ENCODE measurements at regions not wholly inside any gene's neighbourhood (a gene's known extent, or its start where the extent isn't known, plus 50 kb on each side); places are given as distances from the start of the nearest gene placed in this dataset.

DNA sequence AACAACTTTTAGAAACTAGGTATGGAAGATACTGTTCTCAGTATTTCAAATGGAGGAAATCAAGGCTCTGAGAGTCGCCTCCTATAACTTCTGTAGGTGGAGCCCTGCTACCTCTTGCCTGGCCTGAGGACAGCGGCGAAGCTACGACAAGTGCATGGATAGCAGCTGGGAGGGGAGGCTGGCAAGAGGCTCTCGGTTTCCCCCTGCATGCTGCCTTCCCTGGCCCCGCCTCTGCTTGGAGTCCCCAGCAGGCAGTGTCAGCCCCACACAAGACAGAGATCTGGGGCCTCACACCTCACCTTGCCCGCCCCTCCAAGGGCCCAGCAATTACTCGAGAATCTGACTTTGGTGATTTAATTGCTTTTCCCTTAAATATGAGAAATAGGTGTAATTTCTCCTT, 107.6 kb upstream of the POU3F3 start:
- Histone ChIP-seq H3K9ac (ENCODE audit: insufficient read depth in 1 of 2, low read length in 2 of 2) (no peak overlapping the region), H3K4me3 (no peak overlapping the region), H3K9me3 (ENCODE audit: control insufficient read depth in 4 of 4, insufficient read depth in 3 of 4, low read length in 3 of 4) (peaks cover 0 to 5% (median 0%) of the 10 kb centered on the region in 4 donors), H3K27ac (ENCODE audit: low read depth in 1 of 2, low read length in 1 of 2) (no peak overlapping the region), H3K4me1 (ENCODE audit: control insufficient read depth in 5 of 5, insufficient read depth in 5 of 5, low read length in 5 of 5) (no peaks in the 10 kb centered on the region), H3K36me3 (ENCODE audit: control insufficient read depth in 4 of 4, insufficient read depth in 4 of 4, low read length in 4 of 4) (no peaks in the 10 kb centered on the region), H3K27me3 (ENCODE audit: control insufficient read depth in 3 of 3, insufficient read depth in 3 of 3, low read length in 2 of 3) (peaks cover 0 to 2% (median 0%) of the 10 kb centered on the region in 3 donors)
- no peak for ATAC-seq (ENCODE audit: insufficient read depth, low FRiP score)
- TF ChIP-seq, protein P1, sequence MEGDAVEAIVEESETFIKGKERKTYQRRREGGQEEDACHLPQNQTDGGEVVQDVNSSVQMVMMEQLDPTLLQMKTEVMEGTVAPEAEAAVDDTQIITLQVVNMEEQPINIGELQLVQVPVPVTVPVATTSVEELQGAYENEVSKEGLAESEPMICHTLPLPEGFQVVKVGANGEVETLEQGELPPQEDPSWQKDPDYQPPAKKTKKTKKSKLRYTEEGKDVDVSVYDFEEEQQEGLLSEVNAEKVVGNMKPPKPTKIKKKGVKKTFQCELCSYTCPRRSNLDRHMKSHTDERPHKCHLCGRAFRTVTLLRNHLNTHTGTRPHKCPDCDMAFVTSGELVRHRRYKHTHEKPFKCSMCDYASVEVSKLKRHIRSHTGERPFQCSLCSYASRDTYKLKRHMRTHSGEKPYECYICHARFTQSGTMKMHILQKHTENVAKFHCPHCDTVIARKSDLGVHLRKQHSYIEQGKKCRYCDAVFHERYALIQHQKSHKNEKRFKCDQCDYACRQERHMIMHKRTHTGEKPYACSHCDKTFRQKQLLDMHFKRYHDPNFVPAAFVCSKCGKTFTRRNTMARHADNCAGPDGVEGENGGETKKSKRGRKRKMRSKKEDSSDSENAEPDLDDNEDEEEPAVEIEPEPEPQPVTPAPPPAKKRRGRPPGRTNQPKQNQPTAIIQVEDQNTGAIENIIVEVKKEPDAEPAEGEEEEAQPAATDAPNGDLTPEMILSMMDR (IDR thresholded peaks at IDR 0.05; ENCODE audit: control extremely low read depth, extremely low read depth) = no peak
- 80 to 90% methylated on average over 8 of the region's 8 CpGs for WGBS, 2 donors
- no peak for DNase-seq

DNA sequence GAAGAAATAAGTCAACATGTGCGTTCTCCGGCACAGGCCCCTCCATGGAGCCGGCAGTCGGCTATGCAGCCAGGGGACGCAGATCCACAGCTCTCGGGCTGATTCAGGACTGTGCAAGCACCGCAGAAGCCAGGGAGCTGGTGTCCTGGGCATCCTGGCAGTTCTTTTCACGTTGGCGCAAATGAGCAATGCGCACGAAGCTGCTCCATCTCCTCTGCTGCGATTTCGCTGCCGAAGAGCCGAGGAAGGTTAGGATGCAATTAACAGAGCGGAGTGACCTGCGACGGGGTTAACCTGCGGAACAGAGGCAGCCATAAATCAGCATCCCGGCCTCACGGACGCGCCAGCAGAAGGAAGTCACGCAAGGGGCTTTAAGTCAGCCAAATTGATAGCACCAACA, 107.1 kb upstream of the POU3F3 start:
- 83 to 90% methylated on average over 24 of the region's 24 CpGs for WGBS, 2 donors

DNA sequence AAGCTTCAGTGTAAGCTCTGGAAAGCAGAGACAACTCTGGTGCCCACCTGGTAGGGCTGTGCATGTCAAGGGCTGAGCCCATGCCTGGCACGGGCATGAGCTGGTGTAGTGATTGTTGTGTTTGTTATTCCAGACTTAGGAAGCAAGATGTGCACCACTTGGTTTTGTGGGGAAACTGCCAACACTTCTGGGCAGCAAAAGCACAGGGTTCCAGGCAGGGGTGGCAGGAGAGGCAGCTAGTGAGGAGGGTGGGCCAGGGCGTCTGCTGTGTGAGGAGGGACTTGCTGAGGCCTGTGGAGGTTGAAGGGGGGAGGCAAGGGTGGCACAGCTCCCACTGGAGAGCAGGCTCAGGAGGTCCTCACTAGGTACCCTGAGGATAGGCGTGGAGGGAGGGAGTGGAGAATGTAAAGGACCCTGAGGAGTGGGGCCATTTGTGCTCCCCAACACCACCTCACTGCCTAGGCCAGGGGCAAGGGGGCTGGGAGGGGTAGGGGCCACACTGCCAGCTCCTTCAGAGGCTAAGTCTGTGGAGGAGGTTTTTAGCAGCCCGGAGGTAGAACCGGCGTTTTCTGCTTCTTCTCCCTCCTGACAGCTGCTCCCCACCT, 104.0 kb upstream of the POU3F3 start:
- no peaks in the 10 kb centered on the region for H3K4me1 ChIP-seq (ENCODE audit: control insufficient read depth in 5 of 5, insufficient read depth in 5 of 5, low read length in 5 of 5)
- H3K27me3 ChIP-seq (ENCODE audit: control insufficient read depth in 3 of 3, insufficient read depth in 3 of 3, low read length in 2 of 3) = peaks cover 0 to 2% (median 0%) of the 10 kb centered on the region in 3 donors
- TF ChIP-seq, protein P1 (IDR thresholded peaks at IDR 0.05; ENCODE audit: control extremely low read depth, extremely low read depth) = no peak
- WGBS, 2 donors = 62 to 72% methylated on average over 5 to 6 of the region's 6 CpGs
- no peak for ATAC-seq (ENCODE audit: insufficient read depth, low FRiP score)
- no peak overlapping the region for H3K9ac ChIP-seq (ENCODE audit: insufficient read depth in 1 of 2, low read length in 2 of 2)
- H3K27ac ChIP-seq (ENCODE audit: low read depth in 1 of 2, low read length in 1 of 2) = no peak overlapping the region
- DNase-seq = no peak
- peaks cover 0 to 3% (median 0%) of the 10 kb centered on the region in 4 donors for H3K9me3 ChIP-seq (ENCODE audit: control insufficient read depth in 4 of 4, insufficient read depth in 3 of 4, low read length in 3 of 4)
- no peaks in the 10 kb centered on the region for H3K36me3 ChIP-seq (ENCODE audit: control insufficient read depth in 4 of 4, insufficient read depth in 4 of 4, low read length in 4 of 4)
- no peak overlapping the region for H3K4me3 ChIP-seq

More for the DNA sequence above, 107.1 kb upstream of the POU3F3 start:
- no peak overlapping the region for H3K4me3 ChIP-seq
- H3K27me3 ChIP-seq (ENCODE audit: control insufficient read depth in 3 of 3, insufficient read depth in 3 of 3, low read length in 2 of 3) = peaks cover 0 to 2% (median 0%) of the 10 kb centered on the region in 3 donors
- DNase-seq = no peak
- no peak for ATAC-seq (ENCODE audit: insufficient read depth, low FRiP score)
- H3K9ac ChIP-seq (ENCODE audit: insufficient read depth in 1 of 2, low read length in 2 of 2) = no peak overlapping the region
- TF ChIP-seq, protein P1 (IDR thresholded peaks at IDR 0.05; ENCODE audit: control extremely low read depth, extremely low read depth) = no peak
- no peak overlapping the region for H3K27ac ChIP-seq (ENCODE audit: low read depth in 1 of 2, low read length in 1 of 2)
- H3K4me1 ChIP-seq (ENCODE audit: control insufficient read depth in 5 of 5, insufficient read depth in 5 of 5, low read length in 5 of 5) = no peaks in the 10 kb centered on the region
- H3K9me3 ChIP-seq (ENCODE audit: control insufficient read depth in 4 of 4, insufficient read depth in 3 of 4, low read length in 3 of 4) = peaks cover 0 to 5% (median 0%) of the 10 kb centered on the region in 4 donors
- no peaks in the 10 kb centered on the region for H3K36me3 ChIP-seq (ENCODE audit: control insufficient read depth in 4 of 4, insufficient read depth in 4 of 4, low read length in 4 of 4)

- no peak overlapping the region for H3K4me3 ChIP-seq
- ATAC-seq (ENCODE audit: insufficient read depth, low FRiP score) (no peak), DNase-seq (no peak)
- no peak overlapping the region for H3K27ac ChIP-seq (ENCODE audit: low read depth in 1 of 2, low read length in 1 of 2)
- TF ChIP-seq, protein P1 (IDR thresholded peaks at IDR 0.05; ENCODE audit: control extremely low read depth, extremely low read depth) = no peak
- no peaks in the 10 kb centered on the region for H3K9me3 ChIP-seq (ENCODE audit: control insufficient read depth in 4 of 4, insufficient read depth in 3 of 4, low read length in 3 of 4)
- H3K9ac ChIP-seq (ENCODE audit: insufficient read depth in 1 of 2, low read length in 2 of 2) = no peak overlapping the region
- 64 to 66% methylated on average over 9 of the region's 9 CpGs for WGBS, 2 donors
- no peaks in the 10 kb centered on the region for H3K4me1 ChIP-seq (ENCODE audit: control insufficient read depth in 5 of 5, insufficient read depth in 5 of 5, low read length in 5 of 5)
- no peaks in the 10 kb centered on the region for H3K36me3 ChIP-seq (ENCODE audit: control insufficient read depth in 4 of 4, insufficient read depth in 4 of 4, low read length in 4 of 4)
- peaks cover 0 to 2% (median 0%) of the 10 kb centered on the region in 3 donors for H3K27me3 ChIP-seq (ENCODE audit: control insufficient read depth in 3 of 3, insufficient read depth in 3 of 3, low read length in 2 of 3)
Measured at GRCh38 chr2:104752504-104752903, 101.4 kb upstream of the POU3F3 start.
